ENCODE measurements at regions not wholly inside any gene's neighbourhood (a gene's known extent, or its start where the extent isn't known, plus 50 kb on each side); places are given as distances from the start of the nearest gene placed in this dataset.

DNA sequence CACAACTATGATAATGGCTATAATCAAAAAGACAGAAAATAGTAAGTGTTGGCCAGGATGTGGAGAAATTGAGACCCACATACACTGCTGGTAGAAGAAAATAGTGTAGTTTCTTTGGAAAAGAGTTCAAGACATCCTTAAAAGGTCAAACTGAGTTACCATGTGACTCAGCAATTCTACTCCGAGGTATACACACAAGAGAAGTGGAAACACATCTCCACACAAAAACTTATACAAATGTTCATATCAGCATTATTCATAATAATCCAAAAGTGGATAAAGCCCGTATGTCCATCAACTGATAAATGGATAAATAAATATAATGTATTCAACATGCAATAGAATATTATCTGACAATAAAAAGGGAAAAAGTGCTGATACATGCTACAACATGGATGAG, 532.2 kb downstream of the NR2F1-AS1 start:
- no peak for DNase-seq

DNA sequence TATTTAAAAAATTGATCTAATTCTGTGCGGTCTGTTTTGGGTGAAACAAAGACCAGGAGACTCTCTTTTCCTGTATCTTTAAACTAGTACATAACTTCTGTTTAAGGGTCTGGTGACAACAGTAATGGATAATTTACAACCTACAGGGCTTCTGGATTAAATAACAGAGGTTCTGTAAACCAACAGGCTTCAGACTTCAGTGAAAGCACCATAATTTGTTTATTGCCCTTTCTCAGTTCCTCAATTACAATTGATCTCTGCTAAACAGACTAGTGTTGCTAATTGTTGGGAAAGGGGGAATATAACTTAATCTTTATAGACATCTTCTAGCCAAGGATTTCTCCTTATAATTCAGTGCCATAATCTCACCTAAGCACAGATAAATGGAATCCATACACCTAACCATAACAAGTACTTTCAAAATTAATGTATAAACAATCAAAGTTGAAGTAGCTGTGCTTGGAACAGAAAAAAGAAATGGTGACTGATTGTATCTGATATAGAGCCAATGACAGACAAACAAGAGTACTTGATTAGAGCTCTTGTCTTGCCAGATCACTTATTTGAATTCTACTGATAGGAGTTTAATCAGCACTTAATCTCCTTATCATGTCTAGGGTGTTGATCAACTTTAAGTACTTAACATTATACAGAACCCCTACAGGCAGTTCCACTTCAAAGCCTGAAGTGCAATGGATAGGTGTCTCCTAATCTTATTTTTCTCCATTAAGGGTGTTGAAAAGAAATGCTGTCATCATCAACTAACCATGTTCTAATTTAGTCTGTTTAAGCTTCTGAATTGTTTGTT, 536.0 kb downstream of the NR2F1-AS1 start:
- DNase-seq = no peak

DNA sequence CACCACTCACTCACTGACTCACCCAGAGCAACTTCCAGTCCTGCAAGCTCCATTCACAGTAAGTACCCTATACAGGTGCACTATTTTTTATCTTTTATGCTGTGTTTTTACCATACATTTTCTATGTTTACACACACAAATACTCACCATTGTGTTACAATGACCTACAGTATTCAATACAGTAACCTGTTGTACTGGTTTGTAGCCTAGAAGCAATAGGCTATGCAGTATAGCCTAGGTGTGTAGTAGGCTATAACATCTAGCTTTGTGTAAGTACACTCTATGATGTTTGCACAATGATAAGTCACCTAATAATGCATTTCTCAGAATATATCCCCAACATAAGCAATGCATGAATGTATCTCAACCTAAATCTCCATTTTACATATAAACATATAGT, 541.1 kb downstream of the NR2F1-AS1 start:
- DNase-seq = no peak

DNA sequence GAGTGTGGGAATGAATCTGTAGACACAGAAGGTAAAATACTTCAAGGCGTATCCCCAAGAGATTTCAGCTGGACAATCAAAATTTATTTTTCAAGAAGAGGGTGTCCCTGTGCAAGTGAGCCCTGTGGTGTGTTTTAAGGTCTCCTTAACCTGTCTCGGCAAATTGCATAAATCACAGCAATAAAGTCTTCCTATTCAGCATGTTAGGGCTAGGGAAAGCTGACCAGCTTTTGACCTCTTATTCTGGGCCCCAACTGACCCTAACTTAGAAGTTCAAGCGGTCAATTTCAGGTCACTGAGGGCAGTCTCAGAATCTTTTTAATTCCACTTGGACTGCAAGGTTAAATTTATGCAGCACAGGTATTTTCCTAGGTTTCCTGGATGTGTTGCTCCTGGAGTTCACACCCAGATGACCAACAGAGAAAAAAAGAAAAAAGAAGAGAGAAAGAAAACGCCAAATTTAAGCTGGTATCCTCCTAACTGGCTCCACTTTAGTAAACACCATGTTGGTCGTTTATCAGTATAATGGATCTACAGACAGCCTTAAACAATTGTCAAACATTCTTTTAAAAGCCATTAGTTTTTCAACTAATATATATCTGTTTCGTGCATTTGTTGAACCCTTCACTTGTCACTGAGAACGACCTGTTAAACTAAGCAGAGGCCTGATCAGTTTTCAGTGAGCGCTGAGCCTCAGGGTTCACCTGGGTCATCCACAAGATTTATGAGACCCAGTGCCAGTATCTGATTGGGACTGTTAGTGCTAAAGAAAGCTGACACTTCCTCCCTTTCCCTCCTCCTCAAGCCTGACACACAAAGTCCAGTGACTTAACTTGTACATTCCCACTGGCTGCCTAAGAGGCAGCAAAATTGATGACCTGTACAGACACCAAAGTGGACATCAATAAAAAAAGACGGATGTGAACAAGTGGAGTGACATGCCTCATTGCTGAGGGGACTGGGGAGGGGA, 546.1 kb downstream of the NR2F1-AS1 start:
- no peak for DNase-seq

DNA sequence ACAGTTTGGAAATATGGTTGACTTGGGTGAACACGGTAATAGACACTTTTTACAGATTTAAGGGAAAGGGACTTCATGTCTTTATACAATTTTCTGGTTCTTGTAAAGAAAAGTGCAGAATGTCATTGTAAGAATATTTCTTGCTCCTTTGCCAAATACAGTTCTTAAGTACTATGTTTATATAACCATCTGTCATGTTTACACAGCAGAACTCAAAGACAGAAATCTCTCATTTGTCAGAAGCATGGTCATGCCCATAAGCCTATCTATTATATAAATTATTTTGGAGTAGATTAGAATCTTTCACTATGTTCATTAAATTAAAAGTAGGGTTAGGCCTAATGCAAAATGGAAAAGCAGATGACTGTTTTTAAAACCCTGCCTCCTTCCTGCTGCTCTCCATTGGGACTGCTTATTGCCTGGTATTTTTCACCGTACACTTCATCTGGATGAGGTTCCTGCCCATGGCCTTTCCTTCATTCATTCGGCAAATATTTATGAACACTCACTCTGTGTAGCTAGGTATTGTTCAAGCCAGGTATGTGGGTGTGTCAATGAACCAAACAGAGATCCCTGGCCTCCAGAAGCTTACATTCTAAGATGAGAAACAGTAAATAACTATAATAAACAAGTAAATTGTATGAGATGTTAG, 558.1 kb downstream of the NR2F1-AS1 start:
- no peak for DNase-seq

DNA sequence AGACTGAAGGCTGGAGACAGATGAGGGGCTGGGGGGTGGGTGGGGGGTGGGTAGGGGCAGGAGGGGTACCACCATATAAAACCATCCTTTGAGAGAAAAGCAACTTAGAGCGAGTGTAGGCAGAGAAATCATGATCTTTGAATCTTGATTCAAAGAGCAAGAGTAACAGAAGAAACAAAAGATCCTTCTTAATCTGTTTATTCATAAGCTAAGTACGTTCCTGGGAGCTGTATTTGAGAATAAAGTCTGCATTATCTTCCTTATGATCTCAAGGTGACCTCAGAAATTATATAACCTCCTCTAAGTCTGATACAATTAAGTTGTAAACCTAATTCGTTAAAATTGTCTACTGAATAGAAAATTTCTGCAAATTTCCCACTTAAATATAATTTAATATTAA, 558.8 kb downstream of the NR2F1-AS1 start:
- no peak for DNase-seq

DNA sequence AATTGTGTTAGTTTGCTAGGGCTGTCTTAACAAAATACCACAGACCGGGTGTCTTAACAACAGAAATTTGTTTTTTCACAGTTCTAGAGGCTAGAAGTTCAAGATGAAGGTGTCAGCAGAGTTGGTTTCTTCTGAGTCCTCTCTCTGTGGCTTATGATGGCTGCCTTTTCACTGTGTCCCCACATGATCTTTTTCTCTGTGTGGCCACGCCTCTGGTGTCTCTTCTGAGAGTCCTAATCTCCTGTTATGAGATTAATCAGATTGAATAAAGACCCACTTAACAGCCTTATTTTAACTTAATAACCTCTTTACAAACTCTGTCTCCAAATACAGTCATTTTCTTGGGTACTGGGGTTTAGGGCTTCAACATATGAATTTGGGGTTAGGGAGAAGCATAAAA, 561.1 kb downstream of the NR2F1-AS1 start:
- DNase-seq = no peak

DNA sequence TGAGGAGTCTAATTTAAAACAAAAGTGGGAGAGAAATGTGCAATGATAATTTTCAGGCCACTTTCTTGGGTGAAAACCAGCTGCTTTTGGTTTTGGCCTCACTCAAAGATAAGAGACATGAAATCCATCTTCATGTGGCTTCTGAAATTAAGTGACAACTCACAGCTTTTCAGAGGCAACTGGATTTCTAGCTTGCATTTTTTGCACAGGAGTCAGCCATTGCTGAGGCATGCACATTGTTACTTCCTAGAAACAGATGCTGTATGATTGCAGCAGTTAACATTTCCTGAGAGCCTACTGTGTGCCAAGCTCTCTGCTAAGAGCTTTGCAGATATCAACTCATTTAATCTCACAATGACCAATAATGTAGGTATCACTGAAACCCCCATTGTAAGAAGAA, 562.6 kb downstream of the NR2F1-AS1 start:
- DNase-seq = no peak

DNA sequence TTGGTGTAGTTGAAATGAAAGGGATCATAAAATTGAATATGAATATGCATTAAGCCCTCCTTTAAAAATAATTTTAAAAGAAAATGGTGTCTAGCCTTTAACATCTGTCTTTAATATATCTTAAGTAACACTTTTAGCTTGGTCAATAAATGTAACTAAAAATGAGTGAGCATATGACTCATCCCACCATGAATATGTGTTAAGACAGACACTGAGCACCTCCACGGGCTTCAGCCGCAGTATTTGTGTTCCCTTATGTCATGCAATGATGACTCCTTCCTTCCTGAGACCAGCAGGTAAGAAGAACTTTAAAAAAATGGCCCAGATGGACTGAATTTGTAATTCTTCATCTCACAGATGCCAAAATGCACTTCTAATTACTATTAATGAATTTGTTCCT, 563.2 kb downstream of the NR2F1-AS1 start:
- no peak for DNase-seq

DNA sequence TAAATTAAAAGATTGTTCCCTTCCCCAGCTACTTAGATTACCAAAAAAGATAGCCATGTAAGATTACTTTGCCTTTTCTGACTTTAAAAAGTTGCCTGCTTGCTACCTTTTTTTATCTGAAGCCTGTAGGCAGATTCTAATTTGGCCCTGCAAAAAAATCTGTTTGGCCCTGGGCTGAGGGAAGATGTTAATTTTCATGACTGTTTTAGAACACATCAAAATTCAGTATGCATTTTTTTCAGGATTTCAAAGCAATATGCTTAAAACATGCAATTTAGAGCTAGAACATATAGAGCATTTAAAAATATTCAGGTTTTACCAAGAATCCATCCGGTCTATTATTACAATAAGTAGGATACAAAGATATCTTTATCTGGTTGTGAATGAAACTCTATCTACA, 563.6 kb downstream of the NR2F1-AS1 start:
- no peak for DNase-seq

DNA sequence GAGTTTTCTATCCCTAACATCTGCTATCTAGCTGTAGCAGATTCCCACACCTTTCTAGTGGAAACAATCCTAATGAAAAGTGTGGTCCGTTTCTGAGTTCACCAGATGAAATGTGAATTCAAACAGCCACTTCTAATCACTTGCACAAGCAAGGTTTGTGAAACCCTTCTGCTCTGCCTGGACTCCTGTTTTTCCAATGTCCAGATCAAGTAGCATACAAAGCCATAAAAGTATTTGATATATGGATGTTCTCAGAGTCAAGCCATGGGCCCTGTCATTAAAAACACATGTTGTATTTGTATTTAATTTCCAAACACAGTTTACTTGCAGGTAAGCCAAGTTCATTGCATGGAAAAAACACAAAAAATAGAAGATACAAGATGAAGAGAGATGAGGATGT, 570.4 kb downstream of the NR2F1-AS1 start:
- DNase-seq = no peak

DNA sequence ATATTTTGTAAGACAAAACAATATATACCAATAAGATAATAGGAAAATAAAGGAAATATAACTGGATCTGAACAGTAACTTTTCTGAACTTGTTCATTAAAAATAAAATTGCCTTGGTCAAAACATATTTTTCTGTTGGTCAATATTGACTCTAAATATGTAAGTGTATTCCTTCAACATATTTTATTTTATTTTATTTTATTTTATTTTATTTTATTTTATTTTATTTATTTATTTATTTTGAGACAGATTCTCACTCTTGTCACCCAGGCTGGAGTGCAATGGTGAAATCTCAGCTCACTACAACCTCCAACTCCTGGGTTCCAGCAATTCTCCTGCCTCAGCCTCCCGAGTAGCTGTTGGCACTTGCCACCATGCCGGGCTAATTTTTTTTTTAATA, 571.0 kb downstream of the NR2F1-AS1 start:
- DNase-seq = no peak

DNA sequence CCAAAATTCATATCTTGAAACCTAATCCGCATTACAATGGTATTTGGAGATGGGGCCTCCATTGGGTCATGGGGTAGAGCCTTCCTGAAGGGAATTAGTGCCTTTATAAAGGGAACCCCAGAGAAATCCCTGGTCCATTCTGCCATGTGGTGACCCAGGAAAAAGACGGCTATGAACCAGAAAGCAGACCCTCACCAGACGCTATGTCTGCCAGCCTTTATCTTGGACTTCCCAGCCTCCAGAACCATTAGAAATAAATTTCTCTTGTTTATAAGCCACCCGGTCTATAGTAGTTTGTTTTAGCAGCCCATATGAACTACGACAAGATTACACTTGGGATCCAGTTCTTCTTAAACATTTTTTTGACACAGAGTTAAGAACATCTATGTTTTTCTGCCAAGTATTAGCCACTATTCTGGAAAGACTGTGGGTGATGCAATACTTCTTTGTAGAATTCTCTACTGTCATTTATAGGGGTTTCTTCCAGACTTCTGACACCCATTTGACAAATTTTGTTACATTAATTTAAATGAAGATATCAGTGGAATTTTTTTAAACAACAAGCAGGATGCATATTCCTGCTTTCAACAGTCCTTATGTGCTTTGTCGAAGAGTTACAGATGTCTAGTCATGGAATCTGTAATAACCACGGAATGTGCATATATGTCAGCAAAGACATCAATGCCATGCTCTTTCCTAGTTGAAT, 572.4 kb downstream of the NR2F1-AS1 start:
- DNase-seq = no peak

DNA sequence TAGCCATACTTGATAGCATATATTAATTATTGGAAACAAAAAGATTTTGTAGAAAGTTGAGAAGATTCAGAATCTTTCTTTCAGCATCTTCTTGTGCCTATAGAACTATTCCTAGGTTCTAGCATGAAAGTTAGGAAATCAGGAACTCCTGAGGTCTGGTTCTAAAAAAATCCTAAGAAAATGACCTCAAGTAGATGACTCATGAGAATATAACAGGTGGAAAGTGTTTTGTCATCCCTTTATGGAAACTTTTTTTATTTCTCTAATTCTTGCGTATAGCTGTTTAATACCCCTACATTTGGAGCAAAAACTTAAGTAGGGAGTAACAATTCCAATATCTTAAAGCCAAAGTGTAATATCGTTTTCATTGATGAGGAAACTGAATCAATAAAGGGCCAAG, 574.1 kb downstream of the NR2F1-AS1 start:
- no peak for DNase-seq

DNA sequence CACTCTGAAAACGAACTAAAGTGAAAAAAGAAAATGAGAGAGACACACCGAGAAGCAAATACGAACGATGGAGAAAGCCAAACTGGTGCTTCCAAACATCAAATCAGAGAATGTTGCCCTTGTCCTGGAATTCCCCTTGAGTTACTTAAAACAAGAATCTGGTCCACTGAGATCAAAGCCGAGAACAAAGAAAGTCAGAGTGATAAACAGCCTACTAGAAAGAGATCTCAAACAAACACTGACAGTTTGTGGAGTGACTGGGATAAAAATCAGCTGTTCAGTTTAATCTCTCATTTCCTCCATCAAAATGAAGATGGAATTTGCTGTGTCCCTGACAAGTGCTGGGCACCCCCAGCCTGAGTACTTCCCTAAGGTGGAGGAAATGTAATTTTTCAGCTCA, 582.6 kb downstream of the NR2F1-AS1 start:
- no peak for DNase-seq

DNA sequence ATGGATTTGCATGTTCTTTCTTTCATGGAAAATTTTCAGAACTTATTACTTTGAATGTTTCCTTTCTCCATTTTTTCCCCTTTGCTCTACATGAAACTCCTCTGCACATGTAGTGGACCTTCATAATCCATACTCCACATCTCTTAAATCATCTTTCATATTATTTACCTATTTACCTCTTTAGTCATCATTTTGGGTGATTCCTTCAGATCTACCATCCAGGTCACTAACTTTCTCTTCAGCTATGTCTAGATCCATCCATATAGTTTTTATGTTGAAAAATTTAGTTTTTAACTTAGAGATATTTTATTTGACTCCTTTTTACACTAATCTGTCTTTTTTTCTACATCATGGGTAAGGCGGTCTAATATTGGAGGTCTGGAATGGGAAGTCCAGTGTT, 586.6 kb downstream of the NR2F1-AS1 start:
- DNase-seq = no peak

DNA sequence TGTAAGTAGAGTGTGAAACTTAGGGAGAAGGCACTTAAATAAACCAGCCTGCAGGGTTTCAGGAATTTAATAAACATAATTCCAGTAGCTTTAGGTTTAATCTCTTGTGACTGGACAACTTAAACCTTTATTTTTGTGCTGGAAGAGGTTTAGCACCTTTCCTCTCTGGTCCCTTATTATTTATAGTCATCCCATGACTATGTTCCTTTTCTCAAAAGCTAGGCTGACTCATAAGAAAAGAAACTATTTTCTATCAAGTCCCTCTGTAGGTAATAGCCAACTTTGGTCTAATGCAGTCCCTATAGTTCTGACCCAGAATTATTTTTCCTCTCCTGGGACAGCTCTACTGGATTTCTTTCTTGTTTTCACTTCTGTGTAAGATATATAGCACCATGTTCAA, 588.9 kb downstream of the NR2F1-AS1 start:
- DNase-seq = no peak

DNA sequence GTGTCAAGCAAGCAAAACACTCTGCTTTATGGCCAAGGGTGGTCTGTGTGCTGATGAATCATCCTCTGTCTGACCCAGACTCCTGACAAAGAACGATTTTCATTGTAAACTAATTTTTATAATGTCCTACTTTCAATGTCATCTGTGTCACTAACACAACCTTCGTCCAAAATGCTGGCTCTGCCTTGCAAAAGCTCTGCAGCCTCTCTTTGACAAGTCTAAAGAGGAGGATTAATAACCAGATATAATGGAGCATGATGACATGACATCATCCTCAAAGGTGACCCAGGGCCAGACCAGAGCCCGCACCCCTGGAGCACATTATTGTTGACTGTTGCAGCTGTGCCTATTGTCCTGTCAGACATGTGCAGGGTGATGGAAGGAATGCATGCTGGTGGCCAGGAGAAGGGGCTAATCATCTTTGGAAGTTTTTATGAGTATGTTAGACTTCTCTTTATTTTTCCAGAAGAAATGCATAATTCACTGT, 589.4 kb downstream of the NR2F1-AS1 start:
- DNase-seq = no peak

DNA sequence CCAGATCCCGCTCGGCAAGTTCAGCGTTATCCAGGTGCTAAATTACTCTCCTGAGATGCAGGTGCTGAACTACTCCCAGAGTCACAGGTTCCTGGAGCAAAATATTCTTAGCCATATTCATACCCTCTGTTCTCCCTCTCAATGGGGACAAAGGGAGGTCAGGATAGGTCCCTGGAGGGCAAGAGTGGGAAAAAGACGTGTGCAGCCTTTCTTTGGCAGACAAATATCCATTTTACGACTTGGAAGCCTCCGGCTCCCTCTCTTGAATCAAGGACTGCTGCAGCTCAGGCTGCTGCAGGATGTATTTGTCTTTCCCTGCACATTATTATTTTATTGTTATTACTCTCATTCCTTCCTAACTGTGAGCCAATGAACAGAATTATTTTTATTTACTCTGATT, 590.2 kb downstream of the NR2F1-AS1 start:
- no peak for DNase-seq

DNA sequence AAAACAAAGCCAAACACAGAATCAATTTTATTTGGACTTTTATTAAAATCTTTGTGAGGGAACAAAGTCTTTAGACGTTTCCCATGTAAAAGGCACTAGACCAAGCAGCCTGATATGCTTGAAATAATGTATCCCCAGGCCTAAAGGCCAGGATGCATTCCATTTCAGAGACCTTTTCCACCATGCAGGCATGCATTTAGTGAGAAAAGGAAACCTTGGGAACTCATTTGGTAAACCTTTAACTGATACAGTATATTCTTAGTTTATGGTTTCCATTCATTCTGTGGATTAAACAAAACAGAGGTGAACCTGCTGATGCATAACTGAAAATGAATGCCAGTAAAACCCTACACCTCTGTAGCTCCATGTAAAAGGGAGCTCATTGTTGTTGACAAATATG, 600.0 kb downstream of the NR2F1-AS1 start:
- DNase-seq = no peak

DNA sequence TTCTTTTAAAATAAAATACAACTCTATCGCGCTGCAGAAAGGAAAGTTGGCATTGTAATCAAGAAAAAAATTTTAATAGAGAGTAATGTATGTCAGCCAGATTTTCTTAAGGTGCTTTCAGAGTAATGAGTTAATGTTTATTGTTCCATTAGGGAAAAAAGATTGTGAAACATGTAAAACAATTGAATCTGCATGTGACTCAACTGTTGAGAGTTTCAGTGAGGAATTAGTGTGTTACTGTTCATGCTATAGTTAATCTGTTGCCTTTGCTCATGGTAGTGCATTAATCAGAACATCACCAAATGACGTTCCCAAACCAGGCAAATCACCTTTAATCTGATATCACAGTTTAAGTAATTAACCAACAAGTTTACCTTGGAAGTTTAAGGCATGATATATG, 600.5 kb downstream of the NR2F1-AS1 start:
- no peak for DNase-seq

DNA sequence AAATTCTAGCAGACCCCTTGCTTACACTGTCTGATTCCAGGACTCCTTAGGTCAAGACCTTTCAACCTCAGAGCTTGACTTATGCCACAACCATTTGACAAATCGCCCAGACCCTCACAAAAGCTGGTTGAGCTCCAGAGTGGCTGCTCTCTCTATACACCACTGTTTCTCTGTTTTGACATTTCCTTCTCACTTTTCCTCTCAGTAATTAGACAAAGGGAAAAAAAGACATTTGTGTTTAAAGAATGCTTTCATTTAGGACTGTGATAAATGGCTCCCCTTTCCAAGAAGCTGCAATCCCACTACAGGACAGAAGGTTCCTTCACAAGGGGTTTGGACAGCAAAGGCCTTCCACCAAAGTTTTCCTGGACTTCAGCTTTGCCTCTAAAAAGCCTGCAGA, 601.3 kb downstream of the NR2F1-AS1 start:
- DNase-seq = no peak

Data from DMS153 (cell line).